Transverse colon (tissue), 4 donors: ENCODE measurements at regions not wholly inside any gene's neighbourhood (a gene's known extent, or its start where the extent isn't known, plus 50 kb on each side); places are given as distances from the start of the nearest gene placed in this dataset.

Experiments
- DNase-seq: peaks from one replicate; pipeline ENCODE4 v3.0.0-alpha.2; 2019
- H3K27ac ChIP-seq, 4 donors: fragments of 200-600 bp; sonication (generic); 2 replicates each; pipeline ENCODE4 v1.5.1; 2016 to 2018; ENCODE audit warnings: inconsistent platforms in 4 of 4
- H3K27me3 ChIP-seq: fragments of 200-600 bp; sonication (generic); 2 replicates; pipeline ENCODE4 v1.5.1; 2017; ENCODE audit warnings: inconsistent platforms
- H3K36me3 ChIP-seq, 4 donors: fragments of 200-600 bp; sonication (generic); 2 replicates each; pipeline ENCODE4 v1.5.1; 2017 to 2019; ENCODE audit warnings: inconsistent platforms in 4 of 4
- H3K4me1 ChIP-seq, 4 donors: fragments of 200-600 bp; sonication (generic); 2 replicates each; pipeline ENCODE4 v1.5.1; 2017 to 2020; ENCODE audit warnings: inconsistent platforms in 4 of 4
- H3K4me3 ChIP-seq, 4 donors: fragments of 200-600 bp; sonication (generic); 1 replicate in 1 of 4; 2 replicates in 3 of 4; pipeline versions ENCODE4 v1.5.1 to v1.6.1; 2017 to 2019; ENCODE audit warnings: inconsistent platforms in 4 of 4
- H3K9me3 ChIP-seq, 2 donors: fragments of 200-600 bp; sonication (generic); 2 replicates each; pipeline ENCODE4 v1.5.1; 2017 to 2019; ENCODE audit warnings: inconsistent platforms in 2 of 2
- CTCF ChIP-seq, 5 experiments: fragments of 200-600 bp in 3 of 5; fragments of 450-650 bp in 2 of 5; sonication (generic) in 3 of 5; IDR thresholded peaks; 1 replicate in 2 of 5; 2 replicates in 3 of 5; pipeline ENCODE4 v1.5.1; 2016 to 2017; ENCODE audit warnings: antibody characterized with exemption in 5 of 5, inconsistent platforms in 3 of 5, mild to moderate bottlenecking in 2 of 5, moderate library complexity in 1 of 5
- EP300 ChIP-seq: sonication (generic); formaldehyde crosslinking; IDR thresholded peaks from one replicate; pipeline ENCODE4 v1.6.1; 2017; ENCODE audit warnings: antibody characterized with exemption, low read depth
- POLR2A ChIP-seq: fragments of 450-650 bp; IDR thresholded peaks from one replicate; pipeline ENCODE4 v1.6.1; 2016; ENCODE audit warnings: antibody characterized with exemption, mild to moderate bottlenecking, moderate library complexity
- POLR2AphosphoS5 ChIP-seq, 3 donors: sonication (generic); formaldehyde crosslinking; IDR thresholded peaks; one replicate each; pipeline ENCODE4 v1.6.1; 2016; ENCODE audit warnings: antibody characterized with exemption in 3 of 3
- WGBS, 2 donors: methylation state at CpG; one replicate each; pipeline ENCODE4 v1.1.5; 2018; ENCODE audit warnings: low coverage in 1 of 2; 5-methylcytosine and 5-hydroxymethylcytosine counted together
- in situ Hi-C, 4 donors: fragments of 200-750 bp; cut with MboI; loops; one replicate each; pipeline versions ENCODE4 v1.15.0 to v1.15.1; 2017; ENCODE audit warnings: low sequenced_read_pairs in 3 of 4, low pct_ligation_motif_present in 1 of 4, low pct_unique_long_range_greater_than_20kb in 1 of 4
- intact Hi-C: fragments of 100-400 bp; cut with DNase I; formaldehyde crosslinking; loops from one replicate; pipeline ENCODE4 v1.15.1; 2023; ENCODE audit warnings: low total_unique reads

GRCh38 chr3:162370141-162370540, 873.5 kb downstream of the OTOL1 start:
- no peak for TF ChIP-seq POLR2AphosphoS5 (IDR thresholded peaks at IDR 0.05)
- no peak for TF ChIP-seq POLR2A
- TF ChIP-seq CTCF (IDR thresholded peaks at IDR 0.05) = no peak
- TF ChIP-seq EP300 = no peak
- peaks cover 0 to 4% of the 10 kb centered on the region in 2 donors for H3K9me3 ChIP-seq
- intact Hi-C loops = no loop called here
- peaks cover 0 to 3% (median 0%) of the 10 kb centered on the region in 4 donors for H3K4me1 ChIP-seq
- H3K27ac ChIP-seq = no peak overlapping the region
- H3K36me3 ChIP-seq = no peaks in the 10 kb centered on the region
- DNase-seq = no peak
- no peak overlapping the region for H3K4me3 ChIP-seq
- in situ Hi-C loops = no loop called here
- no peaks in the 10 kb centered on the region for H3K27me3 ChIP-seq
- 87 to 100% methylated on average over 1 of the region's 1 CpG for whole genome bisulfite sequencing, 2 donors

- 30 to 48% methylated on average over 1 of the region's 1 CpG for WGBS, 2 donors
- no peaks in the 10 kb centered on the region for H3K27me3 ChIP-seq
- TF ChIP-seq POLR2A (no peak), CTCF (IDR thresholded peaks at IDR 0.05) (no peak), POLR2AphosphoS5 (IDR thresholded peaks at IDR 0.05) (no peak), EP300 (no peak)
Measured at GRCh38 chr3:162376761-162377160, 880.2 kb downstream of the OTOL1 start.

GRCh38 chr3:162377608-162378007, 881.0 kb downstream of the OTOL1 start:
- in situ Hi-C loops = no loop called here
- no peak for DNase-seq
- Histone ChIP-seq H3K36me3 (no peaks in the 10 kb centered on the region), H3K9me3 (peaks cover 0 to 4% of the 10 kb centered on the region in 2 donors), H3K4me3 (no peak overlapping the region), H3K4me1 (no peaks in the 10 kb centered on the region), H3K27ac (no peak overlapping the region), H3K27me3 (no peaks in the 10 kb centered on the region)
- TF ChIP-seq POLR2AphosphoS5 (IDR thresholded peaks at IDR 0.05) (no peak), CTCF (IDR thresholded peaks at IDR 0.05) (no peak), EP300 (no peak), POLR2A (no peak)
- intact Hi-C loops = no loop called here
- WGBS, 2 donors = 82 to 84% methylated on average over 2 to 5 of the region's 5 CpGs

More at GRCh38 chr3:162376761-162377160, 880.2 kb downstream of the OTOL1 start:
- no peak overlapping the region for H3K4me3 ChIP-seq
- in situ Hi-C loops = no loop called here
- DNase-seq = no peak
- intact Hi-C loops = no loop called here
- no peaks in the 10 kb centered on the region for H3K36me3 ChIP-seq
- H3K9me3 ChIP-seq = peaks cover 0 to 4% of the 10 kb centered on the region in 2 donors
- no peak overlapping the region for H3K27ac ChIP-seq
- no peaks in the 10 kb centered on the region for H3K4me1 ChIP-seq

GRCh38 chr3:162385387-162385786, 888.8 kb downstream of the OTOL1 start:
- H3K27me3 ChIP-seq = no peaks in the 10 kb centered on the region
- intact Hi-C loops = no loop called here
- H3K4me3 ChIP-seq = no peak overlapping the region
- no peak for DNase-seq
- TF ChIP-seq POLR2AphosphoS5 (IDR thresholded peaks at IDR 0.05) = no peak
- no peak for TF ChIP-seq CTCF (IDR thresholded peaks at IDR 0.05)
- no peak for TF ChIP-seq EP300
- no peak for TF ChIP-seq POLR2A
- in situ Hi-C loops = no loop called here
- no peaks in the 10 kb centered on the region for H3K36me3 ChIP-seq
- H3K27ac ChIP-seq = no peak overlapping the region
- H3K9me3 ChIP-seq = no peaks in the 10 kb centered on the region
- no peaks in the 10 kb centered on the region for H3K4me1 ChIP-seq
- WGBS, 2 donors = 74 to 77% methylated on average over 1 of the region's 1 CpG
